GM06990 (cell line): ENCODE measurements at regions not wholly inside any gene's neighbourhood (a gene's known extent, or its start where the extent isn't known, plus 50 kb on each side); places are given as distances from the start of the nearest gene placed in this dataset.

ENCODE experiments used
- DNase-seq: peaks from one replicate; pipeline ENCODE4 v3.0.0-alpha.2; 2011; ENCODE audit not compliant: insufficient read length; ENCODE audit errors: extremely low read depth
- H3K27me3 ChIP-seq: replicated peaks from 2 replicates; pipeline ENCODE4 v1.6.0; 2011; ENCODE audit warnings: low read length; ENCODE audit not compliant: control insufficient read depth, insufficient read depth
- H3K36me3 ChIP-seq: 2 replicates; pipeline ENCODE4 v1.5.1; 2011; ENCODE audit warnings: low read length; ENCODE audit not compliant: control insufficient read depth, insufficient read depth
- H3K4me3 ChIP-seq: replicated peaks from 2 replicates; pipeline ENCODE4 v1.5.1; 2011; ENCODE audit warnings: low read depth, mild to moderate bottlenecking, control low read depth, low read length
- TF ChIP-seq, protein P1 (sequence below): IDR thresholded peaks from 2 replicates; pipeline ENCODE4 v1.5.1; 2011; ENCODE audit warnings: low read length, control low read depth, mild to moderate bottlenecking, inconsistent platforms; ENCODE audit not compliant: insufficient read depth, poor library complexity, severe bottlenecking

DNA sequence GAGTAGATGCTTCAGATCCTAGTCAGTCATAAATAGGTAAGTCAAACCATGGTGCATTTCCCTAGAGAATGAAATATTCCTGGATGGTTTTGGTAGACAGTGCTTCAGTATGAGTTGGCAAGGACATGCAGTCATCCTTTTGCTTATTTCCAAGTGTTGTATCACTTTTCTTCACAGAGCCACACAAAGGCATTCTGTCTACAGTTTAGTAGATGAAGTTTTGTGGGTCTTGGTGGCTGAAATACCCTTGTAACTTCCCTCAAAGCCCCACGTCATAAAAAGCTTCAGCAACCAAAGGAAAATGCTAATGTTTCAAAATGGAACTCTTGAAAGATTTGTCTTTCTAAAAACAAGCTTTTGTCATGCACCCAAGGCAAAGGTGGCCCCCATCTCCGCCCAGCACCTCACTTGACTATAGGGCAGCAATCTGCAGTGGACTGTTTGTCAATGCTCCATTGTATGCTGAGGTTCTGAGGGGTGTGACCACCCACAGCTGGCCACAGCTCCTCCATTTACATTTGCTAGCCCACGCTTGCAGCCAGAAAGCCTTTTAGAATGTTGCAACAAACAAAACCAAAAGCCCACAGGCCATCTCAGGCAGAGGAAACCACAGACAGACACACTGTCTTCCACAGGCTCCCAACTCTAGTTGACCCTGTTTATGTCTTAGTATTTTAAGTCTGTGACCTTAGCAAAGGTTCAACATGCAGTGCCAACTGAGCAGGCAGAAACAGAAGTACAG is 87.1 kb upstream of the FAM9C start:
- DNase-seq: no peak

DNA sequence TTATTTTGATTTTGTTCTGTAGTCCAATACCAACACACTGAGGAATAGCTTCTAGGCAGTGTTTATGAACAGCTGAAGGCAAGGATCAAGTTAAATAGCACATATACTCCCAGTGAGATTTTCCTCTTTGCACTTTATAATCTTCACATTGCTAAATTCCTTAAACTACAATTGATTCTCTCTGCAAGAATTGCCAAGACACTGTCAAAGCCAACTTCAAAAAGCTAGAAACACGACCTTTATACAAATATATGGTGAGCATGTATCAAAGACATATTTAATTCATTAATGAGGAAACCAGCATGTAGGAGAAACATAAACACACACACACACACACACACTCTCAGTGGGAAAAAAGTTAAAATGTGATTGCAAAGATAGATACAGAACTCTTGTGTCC is 86.4 kb upstream of the FAM9C start:
- Histone ChIP-seq H3K36me3 (no peaks in the 10 kb centered on the region), H3K4me3 (no peak overlapping the region), H3K27me3 (no peaks in the 10 kb centered on the region)
- no peak for DNase-seq
- TF ChIP-seq, protein P1, sequence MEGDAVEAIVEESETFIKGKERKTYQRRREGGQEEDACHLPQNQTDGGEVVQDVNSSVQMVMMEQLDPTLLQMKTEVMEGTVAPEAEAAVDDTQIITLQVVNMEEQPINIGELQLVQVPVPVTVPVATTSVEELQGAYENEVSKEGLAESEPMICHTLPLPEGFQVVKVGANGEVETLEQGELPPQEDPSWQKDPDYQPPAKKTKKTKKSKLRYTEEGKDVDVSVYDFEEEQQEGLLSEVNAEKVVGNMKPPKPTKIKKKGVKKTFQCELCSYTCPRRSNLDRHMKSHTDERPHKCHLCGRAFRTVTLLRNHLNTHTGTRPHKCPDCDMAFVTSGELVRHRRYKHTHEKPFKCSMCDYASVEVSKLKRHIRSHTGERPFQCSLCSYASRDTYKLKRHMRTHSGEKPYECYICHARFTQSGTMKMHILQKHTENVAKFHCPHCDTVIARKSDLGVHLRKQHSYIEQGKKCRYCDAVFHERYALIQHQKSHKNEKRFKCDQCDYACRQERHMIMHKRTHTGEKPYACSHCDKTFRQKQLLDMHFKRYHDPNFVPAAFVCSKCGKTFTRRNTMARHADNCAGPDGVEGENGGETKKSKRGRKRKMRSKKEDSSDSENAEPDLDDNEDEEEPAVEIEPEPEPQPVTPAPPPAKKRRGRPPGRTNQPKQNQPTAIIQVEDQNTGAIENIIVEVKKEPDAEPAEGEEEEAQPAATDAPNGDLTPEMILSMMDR: no peak

More for the DNA sequence above, 87.1 kb upstream of the FAM9C start:
- no peaks in the 10 kb centered on the region for H3K36me3 ChIP-seq
- no peaks in the 10 kb centered on the region for H3K27me3 ChIP-seq
- TF ChIP-seq, protein P1: no peak
- H3K4me3 ChIP-seq: no peak overlapping the region

DNA sequence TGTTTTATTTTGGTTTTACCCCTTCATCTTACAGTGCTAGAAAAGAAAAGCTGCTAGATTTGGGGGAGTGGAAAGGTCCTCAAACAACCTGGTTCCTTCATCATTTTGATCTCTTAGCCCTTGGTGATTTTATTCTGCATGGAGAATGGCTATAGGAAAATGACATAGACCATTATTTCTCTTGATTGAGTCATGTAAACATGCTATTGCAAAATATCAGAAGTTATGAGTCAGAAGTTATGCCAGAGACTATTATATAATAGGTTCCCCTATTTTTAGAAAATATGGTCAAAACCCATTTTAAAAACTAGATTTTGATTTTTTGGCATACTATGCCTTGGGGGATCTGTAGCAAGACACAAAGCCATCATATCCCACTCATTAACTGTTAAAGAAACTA is 83.7 kb upstream of the FAM9C start:
- DNase-seq: no peak
- Histone ChIP-seq H3K4me3 (no peak overlapping the region), H3K36me3 (no peaks in the 10 kb centered on the region), H3K27me3 (no peaks in the 10 kb centered on the region)
- TF ChIP-seq, protein P1: no peak

DNA sequence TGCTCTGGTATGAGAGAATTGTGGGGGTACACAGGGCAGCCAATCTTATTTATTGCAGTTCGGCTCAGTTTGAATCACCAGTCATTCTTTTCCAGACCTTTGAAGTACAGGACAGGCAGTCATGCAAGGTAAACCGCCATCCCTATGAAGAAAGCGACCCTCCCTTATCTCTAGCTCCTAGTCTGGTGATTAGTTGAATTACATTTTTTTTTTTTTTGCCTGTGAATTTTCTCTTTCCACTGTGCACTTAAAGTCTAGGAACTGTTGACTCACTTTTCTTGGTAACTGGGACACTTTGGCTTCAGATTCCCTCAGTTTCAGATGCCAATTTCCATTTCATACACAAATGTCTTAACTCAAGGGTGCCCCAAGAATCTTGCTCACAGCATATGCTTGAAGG is 82.4 kb upstream of the FAM9C start:
- TF ChIP-seq, protein P1: no peak
- DNase-seq: no peak
- Histone ChIP-seq H3K36me3 (no peaks in the 10 kb centered on the region), H3K27me3 (no peaks in the 10 kb centered on the region), H3K4me3 (no peak overlapping the region)

DNA sequence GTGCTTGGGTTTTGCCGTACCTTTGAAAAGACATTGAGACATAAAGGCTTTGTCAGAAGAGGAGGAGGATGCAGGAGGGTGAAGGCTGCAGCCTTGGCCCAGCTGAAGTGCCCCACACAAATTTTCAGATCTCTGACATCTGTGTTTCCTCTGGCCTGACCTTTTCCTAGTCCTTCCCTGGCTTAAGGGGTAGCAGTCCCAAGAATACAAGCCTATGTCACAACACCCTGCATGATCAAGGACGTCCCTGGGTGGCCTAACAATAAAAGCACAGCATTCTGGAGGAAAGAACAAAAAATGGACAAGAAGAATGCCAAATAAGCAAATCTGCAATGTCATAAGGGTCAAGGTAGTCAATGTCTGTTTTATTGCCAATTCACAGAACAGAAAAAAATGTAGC is 80.8 kb upstream of the FAM9C start:
- H3K4me3 ChIP-seq: no peak overlapping the region
- TF ChIP-seq, protein P1: no peak
- no peaks in the 10 kb centered on the region for H3K36me3 ChIP-seq
- no peak for DNase-seq
- no peaks in the 10 kb centered on the region for H3K27me3 ChIP-seq
